ENCODE measurements at regions not wholly inside any gene's neighbourhood (a gene's known extent, or its start where the extent isn't known, plus 50 kb on each side); places are given as distances from the start of the nearest gene placed in this dataset.

- TF ChIP-seq CTCF (IDR thresholded peaks at IDR 0.05) (no peak), EP300 (IDR thresholded peaks at IDR 0.05) (no peak), POLR2AphosphoS5 (IDR thresholded peaks at IDR 0.05) (no peak), POLR2A (IDR thresholded peaks at IDR 0.05) (no peak)
These were observed 57.9 kb upstream of the FST start for GRCh38 chr5:53422539-53422938.
